AG04449 (cell line): ENCODE measurements at regions not wholly inside any gene's neighbourhood (a gene's known extent, or its start where the extent isn't known, plus 50 kb on each side); places are given as distances from the start of the nearest gene placed in this dataset.

Source experiments
- CTCF ChIA-PET: fragments of 350-600 bp; formaldehyde crosslinking; extraction: SDS; loops from one replicate; lab custom pipeline; 2021; ENCODE audit warnings: antibody characterized with exemption; lab: Yijun Ruan, JAX
- POLR2A ChIA-PET: fragments of 400-600, 350-600 bp; formaldehyde crosslinking; extraction: SDS; loops from one replicate; lab custom pipeline; 2020; ENCODE audit warnings: antibody characterized with exemption, inconsistent platforms; lab: Yijun Ruan, JAX
- DNase-seq: peaks from one replicate; pipeline ENCODE4 v3.0.0-alpha.2; 2010; ENCODE audit warnings: low read depth, low spot score
- H3K4me3 ChIP-seq: 2 replicates; pipeline ENCODE4 v1.5.1; 2011; ENCODE audit warnings: low read depth, mild to moderate bottlenecking, control low read depth, low read length
- CTCF ChIP-seq: IDR thresholded peaks from one replicate; pipeline ENCODE4 v1.5.1; 2011; ENCODE audit warnings: mild to moderate bottlenecking, moderate library complexity, low read length, control low read depth, inconsistent platforms; ENCODE audit not compliant: insufficient read depth; ENCODE audit errors: missing control alignments

GRCh38 chr3:28756056-28756455 lies 407.4 kb upstream of the AZI2 start:
- no peak for TF ChIP-seq CTCF
- CTCF ChIA-PET = no interaction called here
- POLR2A ChIA-PET = no interaction called here
- DNase-seq = no peak
- H3K4me3 ChIP-seq = no peak overlapping the region

GRCh38 chr3:28758115-28758514 lies 409.5 kb upstream of the AZI2 start:
- no peak for TF ChIP-seq CTCF
- H3K4me3 ChIP-seq = no peak overlapping the region
- POLR2A ChIA-PET = no interaction called here
- no peak for DNase-seq
- CTCF ChIA-PET = no interaction called here

GRCh38 chr3:28761375-28761774 lies 412.8 kb upstream of the AZI2 start:
- TF ChIP-seq CTCF = no peak
- no peak for DNase-seq
- CTCF ChIA-PET = no interaction called here
- H3K4me3 ChIP-seq = no peak overlapping the region
- POLR2A ChIA-PET = no interaction called here

- no peak for TF ChIP-seq CTCF
- DNase-seq = no peak
- ChIA-PET POLR2A (no interaction called here), CTCF (no interaction called here)
- no peak overlapping the region for H3K4me3 ChIP-seq
Observed at GRCh38 chr3:28765194-28765593, 416.6 kb upstream of the AZI2 start.

- DNase-seq = no peak
- no peak for TF ChIP-seq CTCF
- H3K4me3 ChIP-seq = no peak overlapping the region
- CTCF ChIA-PET = no interaction called here
- POLR2A ChIA-PET = no interaction called here
Observed at GRCh38 chr3:28768439-28768838, 419.8 kb upstream of the AZI2 start.

GRCh38 chr3:28777806-28778475 lies 429.3 kb upstream of the AZI2 start:
- POLR2A ChIA-PET = no interaction called here
- no peak for DNase-seq
- CTCF ChIA-PET = no interaction called here
- no peak overlapping the region for H3K4me3 ChIP-seq
- no peak for TF ChIP-seq CTCF
